RWPE1 (cell line): ENCODE measurements at regions not wholly inside any gene's neighbourhood (a gene's known extent, or its start where the extent isn't known, plus 50 kb on each side); places are given as distances from the start of the nearest gene placed in this dataset.

Experiments
- CTCF ChIA-PET: fragments of 350-600 bp; sonication (Branson Sonifier 250); formaldehyde crosslinking; extraction: SDS; loops from one replicate; lab custom pipeline; 2021; lab: Yijun Ruan, JAX
- POLR2A ChIA-PET: fragments of 400-600 bp; formaldehyde crosslinking; extraction: SDS; loops from one replicate; lab custom pipeline; 2020; ENCODE audit warnings: antibody characterized with exemption; ENCODE audit not compliant: low non-redundant PET; lab: Yijun Ruan, JAX
- DNase-seq: peaks from one replicate; pipeline ENCODE4 v3.0.0; 2012; ENCODE audit warnings: low spot score
- H3K27ac ChIP-seq: fragments of 450-650 bp; 2 replicates; pipeline ENCODE4 v1.5.1; 2017
- CTCF ChIP-seq: fragments of 450-650 bp; conservative IDR thresholded peaks from 2 replicates; pipeline ENCODE4 v1.5.1; 2017; ENCODE audit warnings: low read depth, mild to moderate bottlenecking

- no peak for DNase-seq
- POLR2A ChIA-PET, result no interaction called here
These were observed 116.9 kb upstream of the GYPC start for GRCh38 chr2:126539101-126539500.

GRCh38 chr2:126542247-126542646 lies 113.7 kb upstream of the GYPC start:
- no peak overlapping the region for H3K27ac ChIP-seq
- no peak for DNase-seq
- CTCF ChIA-PET, result no interaction called here
- TF ChIP-seq CTCF, result no peak
- POLR2A ChIA-PET, result no interaction called here

More at GRCh38 chr2:126539101-126539500, 116.9 kb upstream of the GYPC start:
- TF ChIP-seq CTCF, result no peak
- no peak overlapping the region for H3K27ac ChIP-seq
- CTCF ChIA-PET, result no interaction called here

- H3K27ac ChIP-seq, result no peak overlapping the region
- no peak for TF ChIP-seq CTCF
- no peak for DNase-seq
- CTCF ChIA-PET, result no interaction called here
- POLR2A ChIA-PET, result no interaction called here
These were observed 112.9 kb upstream of the GYPC start for GRCh38 chr2:126543081-126543480.

- no peak overlapping the region for H3K27ac ChIP-seq
- POLR2A ChIA-PET, result no interaction called here
- CTCF ChIA-PET, result no interaction called here
- DNase-seq, result no peak
- TF ChIP-seq CTCF, result no peak
These were observed 97.9 kb upstream of the GYPC start for GRCh38 chr2:126558029-126558428.

- no peak for TF ChIP-seq CTCF
- CTCF ChIA-PET, result no interaction called here
- DNase-seq, result no peak
- POLR2A ChIA-PET, result no interaction called here
- H3K27ac ChIP-seq, result no peak overlapping the region
These were observed 87.2 kb upstream of the GYPC start for GRCh38 chr2:126568734-126569133.

GRCh38 chr2:126571403-126571802 lies 84.6 kb upstream of the GYPC start:
- no peak overlapping the region for H3K27ac ChIP-seq
- no peak for DNase-seq
- ChIA-PET CTCF (no interaction called here), POLR2A (no interaction called here)
- no peak for TF ChIP-seq CTCF

- no peak for DNase-seq
- no peak for TF ChIP-seq CTCF
- no peak overlapping the region for H3K27ac ChIP-seq
- ChIA-PET POLR2A (no interaction called here), CTCF (no interaction called here)
These were observed 80.3 kb upstream of the GYPC start for GRCh38 chr2:126575631-126576030.
